ENCODE measurements at regions not wholly inside any gene's neighbourhood (a gene's known extent, or its start where the extent isn't known, plus 50 kb on each side); places are given as distances from the start of the nearest gene placed in this dataset.

- no peak for TF ChIP-seq CTCF (conservative IDR thresholded peaks at IDR 0.05; ENCODE audit: low read depth, low read length)
- TF ChIP-seq EZH2 (IDR thresholded peaks at IDR 0.05; ENCODE audit: borderline replicate concordance, low read depth, low read length, poor library complexity, severe bottlenecking): no peak
Observed at GRCh38 chr7:156219307-156220077, 407.2 kb upstream of the SHH start.
